GM21526 (cell line): ENCODE measurements at regions not wholly inside any gene's neighbourhood (a gene's known extent, or its start where the extent isn't known, plus 50 kb on each side); places are given as distances from the start of the nearest gene placed in this dataset.
"Not testable (repeated sequence)": the region's sequence is repeated elsewhere in the genome, so short reads cannot be mapped to it uniquely, and the experiment has no call there.

ENCODE experiments used
- ATAC-seq: cut with Tn5 transposase; IDR thresholded peaks from one replicate; pipeline ENCODE4 v1.9.1; 2021; ENCODE audit warnings: moderate library complexity; ENCODE audit not compliant: unreplicated experiment, low FRiP score

DNA sequence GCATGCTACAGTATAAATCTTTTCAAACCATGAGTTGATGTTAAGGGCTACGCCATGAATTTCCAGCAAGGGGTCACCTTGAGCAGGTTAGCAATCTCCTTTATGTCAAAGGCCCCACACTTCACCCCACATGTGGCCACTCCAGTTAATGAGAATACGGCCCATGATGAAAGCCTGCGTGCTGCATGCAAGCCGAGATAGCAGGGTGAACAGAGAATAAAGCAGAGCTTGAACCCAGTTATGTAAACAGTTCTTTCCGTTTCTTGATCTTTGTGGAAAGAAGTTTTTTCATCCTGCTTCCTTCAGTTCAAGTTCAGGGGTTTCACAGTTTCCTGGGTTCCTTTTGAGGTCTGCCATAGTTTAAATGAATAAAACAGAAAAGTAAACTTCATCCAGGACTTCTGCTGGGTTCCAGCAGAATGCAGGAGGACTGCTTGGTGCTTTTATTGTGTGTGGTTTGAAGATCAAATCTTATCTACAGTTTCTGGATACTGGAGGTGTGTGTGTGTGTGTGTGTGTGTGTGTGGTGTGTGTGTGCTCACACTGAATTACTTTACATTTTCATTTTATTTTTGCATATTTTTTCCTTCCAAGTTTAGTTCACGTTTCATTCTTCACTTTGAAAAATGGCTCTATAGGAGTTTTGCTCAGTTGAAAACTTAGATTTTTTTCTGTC lies 87.1 kb downstream of the HMHB1 start:
- no peak for ATAC-seq

DNA sequence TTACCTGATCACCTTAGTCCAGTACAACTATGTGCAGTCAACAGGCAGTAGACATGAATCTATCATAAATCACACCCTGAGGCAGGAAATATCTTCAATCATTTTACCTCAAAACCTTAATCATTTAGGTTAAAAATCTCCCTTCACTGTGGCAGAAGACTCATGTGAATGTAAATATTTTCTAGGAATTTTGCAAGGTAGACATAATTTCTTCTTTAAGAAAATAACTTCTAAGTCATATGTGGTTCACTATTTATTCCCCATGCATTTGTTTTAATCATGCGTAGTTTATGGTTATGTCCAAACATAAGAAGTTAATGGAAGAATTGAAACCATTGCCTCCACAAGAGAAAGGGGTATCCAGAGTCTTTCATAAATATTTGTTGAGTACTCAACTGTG lies 97.0 kb downstream of the HMHB1 start:
- ATAC-seq, result no peak

DNA sequence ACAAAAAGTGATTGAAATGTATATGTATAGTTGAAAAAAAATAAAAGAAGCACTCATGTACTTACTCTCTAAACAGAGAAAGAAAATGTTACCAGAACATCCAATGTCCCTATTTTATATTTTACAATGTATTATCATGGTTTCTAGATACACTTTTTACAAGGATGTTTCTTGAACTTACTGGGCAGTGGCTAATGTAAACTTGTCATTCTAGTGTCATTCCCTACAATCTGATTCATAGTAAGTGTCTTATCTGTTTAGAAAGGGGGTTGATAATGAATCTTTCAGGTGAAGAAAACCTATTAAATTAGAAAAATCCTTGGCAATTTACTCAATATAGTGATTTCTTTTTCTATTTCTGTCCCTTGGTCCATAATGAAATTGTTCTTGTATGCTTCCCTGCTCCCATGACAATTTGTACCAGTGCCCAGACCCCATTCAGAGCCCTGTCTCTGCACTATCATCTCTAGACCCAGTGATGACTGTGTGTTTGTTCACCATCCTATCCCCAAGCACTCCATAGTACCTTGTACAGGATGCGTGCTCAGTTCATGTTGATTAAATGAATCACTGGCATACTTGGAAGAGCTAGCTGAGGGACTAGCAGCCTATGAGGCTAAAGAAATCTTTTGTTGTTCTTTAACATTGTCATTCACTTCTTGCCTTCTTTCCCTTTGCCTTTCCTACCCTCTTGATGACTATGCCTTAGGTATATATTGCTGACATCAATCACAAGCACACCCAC lies 101.2 kb downstream of the HMHB1 start:
- ATAC-seq, result no peak

DNA sequence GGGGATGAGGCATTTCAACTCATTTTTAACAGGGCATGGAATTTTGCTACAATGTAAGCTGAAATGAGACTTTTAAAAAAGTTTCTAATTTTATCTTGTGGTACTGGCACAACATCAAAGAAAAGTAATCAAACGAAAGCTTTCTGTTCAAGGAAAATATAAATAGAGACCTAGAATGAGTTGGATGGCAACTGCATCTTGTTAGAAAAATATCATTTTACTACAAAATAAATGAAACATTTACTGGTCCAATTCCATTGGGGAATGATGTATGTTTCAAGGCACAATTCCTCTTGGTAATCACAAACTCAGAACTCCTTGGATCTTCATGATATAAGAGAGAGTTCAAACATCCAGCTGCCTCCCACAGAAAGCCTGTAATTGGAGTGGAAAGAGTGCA lies 102.8 kb downstream of the HMHB1 start:
- ATAC-seq, result no peak

DNA sequence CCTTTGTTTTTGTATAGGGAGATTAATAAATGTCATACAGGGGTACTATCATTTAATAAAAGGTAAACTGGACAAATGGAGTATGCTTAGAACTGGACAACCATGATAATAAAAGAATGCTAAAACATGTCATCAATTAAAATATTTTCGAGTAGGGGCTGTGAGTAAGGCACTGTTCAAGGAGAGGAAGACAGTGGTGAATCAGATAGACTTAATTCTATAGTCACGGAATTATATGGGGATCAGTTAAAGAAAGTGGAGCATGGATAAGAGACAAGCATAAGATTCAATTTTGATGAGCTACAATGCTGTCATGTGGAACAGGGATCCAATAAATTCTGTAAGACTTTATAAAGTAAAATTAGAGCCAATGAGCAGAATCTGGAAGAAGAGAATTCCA lies 104.5 kb downstream of the HMHB1 start:
- no peak for ATAC-seq

DNA sequence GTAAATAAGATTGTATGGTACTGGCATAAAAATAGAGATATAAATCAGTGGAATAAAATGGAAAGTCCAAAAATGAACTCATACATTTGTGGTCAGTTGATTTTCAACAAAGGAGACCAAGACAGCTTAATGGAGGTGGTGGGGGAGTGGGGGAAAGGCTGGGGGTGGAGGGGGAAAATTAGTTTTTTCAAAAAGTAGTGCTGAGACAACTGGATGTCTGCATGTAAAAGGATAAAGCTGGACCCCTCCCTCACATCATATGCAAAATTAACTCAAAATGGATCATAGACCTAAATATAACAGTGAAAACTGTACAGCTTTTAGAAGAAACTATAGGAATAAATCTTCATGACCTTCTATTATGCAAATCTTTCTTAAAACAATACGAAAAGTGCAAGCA lies 107.0 kb downstream of the HMHB1 start:
- ATAC-seq, result no peak

DNA sequence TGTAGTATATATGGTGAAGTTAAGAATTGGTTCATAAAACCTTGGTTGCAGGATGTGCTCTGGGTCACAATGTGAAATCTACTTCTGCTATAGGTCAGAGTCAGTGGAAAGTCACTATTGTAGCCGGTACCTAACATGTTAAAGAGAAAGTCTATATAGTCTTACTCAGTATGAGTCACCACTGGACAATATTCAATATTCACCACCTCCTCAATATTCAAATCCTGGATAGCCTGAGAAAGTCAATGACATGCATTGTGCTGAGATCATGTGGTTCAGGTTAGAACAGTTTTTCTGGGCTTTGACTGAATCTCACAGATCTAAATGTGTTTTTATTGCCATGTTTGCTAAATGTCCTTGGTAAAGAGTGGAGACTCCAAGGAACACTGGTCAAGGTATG lies 108.8 kb downstream of the HMHB1 start:
- no peak for ATAC-seq

DNA sequence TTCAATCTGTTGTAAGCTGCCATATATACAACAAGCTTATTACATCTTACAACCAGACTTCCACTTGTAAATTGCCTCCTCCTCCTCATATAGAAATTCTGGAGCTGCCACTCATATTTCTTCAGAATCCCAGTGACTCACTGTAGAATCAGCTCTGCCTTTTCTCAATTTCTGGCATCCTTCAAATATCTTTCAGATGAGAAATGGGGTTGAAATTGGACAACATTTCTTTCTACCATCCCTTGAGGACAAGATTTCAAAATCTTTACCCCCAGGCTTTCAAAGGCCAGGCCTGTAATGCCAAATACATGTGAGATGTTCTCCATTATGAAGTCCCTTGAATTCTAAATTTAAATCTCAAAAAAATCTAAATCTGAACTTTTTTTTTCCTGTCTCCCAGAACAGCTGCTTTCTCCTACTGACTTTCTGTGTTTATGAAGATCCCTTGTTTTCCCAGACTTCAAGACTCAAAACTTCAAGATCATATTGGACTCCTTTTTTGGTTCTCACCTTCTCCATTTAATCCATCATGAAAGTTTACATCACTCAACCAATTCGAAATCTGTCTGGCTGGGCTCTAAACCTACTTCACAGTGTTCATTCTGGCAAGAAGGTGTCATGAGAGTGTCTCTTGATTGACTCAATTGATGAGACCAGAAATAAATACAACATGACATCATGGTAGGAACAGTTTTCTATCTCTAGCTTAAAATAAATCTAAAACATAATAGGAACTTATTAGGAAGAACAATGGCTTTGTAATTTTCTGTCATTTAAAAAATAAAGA lies 109.8 kb downstream of the HMHB1 start:
- ATAC-seq, result no peak

DNA sequence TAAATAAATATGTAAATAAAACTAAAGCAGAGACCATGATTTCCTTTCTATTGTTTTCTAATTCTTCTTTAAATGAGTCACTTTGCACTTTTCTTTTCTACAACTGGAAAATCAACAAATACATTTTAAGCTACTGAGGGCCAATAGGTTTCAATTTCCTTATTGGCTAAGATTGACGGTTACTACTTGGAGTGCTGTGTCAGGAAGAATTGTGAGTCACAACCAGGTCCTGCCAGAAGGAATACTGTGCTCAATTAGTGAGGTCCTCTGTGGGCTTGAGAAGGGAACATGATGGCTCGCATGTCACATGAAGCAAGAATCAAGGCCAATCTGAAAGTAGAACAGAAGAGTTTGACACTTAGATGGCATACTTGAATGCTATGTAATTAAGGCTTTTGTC lies 110.8 kb downstream of the HMHB1 start:
- no peak for ATAC-seq

DNA sequence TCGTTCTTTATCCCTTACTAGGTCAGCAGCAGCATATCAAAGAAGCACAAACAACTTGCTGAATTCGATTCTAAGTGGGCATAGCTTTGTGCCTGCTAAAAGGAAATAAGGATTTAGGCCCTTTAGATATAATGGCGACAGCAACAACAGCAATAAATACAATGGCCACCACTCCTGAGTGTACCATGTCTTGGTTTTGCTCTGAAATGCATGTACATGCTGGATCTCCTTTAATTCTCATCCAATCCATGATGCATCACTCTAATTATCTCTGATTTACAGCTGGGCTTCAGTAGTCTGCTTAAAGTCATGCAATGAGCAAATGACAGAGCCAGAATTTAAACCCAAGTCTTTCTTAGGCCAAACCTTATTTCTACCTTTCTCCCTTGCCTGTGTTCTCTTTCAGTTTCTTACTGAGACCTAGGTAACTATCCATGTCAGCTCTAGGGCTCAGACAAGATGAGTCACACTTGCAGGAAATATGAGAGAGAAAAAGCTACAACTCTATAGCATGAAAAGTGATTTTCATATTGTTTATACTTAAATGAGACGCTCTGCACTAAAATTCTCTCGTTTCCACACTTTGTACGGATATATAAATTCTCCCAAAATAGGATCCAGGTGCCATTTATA lies 111.8 kb downstream of the HMHB1 start:
- ATAC-seq, result peak; percentile 76

DNA sequence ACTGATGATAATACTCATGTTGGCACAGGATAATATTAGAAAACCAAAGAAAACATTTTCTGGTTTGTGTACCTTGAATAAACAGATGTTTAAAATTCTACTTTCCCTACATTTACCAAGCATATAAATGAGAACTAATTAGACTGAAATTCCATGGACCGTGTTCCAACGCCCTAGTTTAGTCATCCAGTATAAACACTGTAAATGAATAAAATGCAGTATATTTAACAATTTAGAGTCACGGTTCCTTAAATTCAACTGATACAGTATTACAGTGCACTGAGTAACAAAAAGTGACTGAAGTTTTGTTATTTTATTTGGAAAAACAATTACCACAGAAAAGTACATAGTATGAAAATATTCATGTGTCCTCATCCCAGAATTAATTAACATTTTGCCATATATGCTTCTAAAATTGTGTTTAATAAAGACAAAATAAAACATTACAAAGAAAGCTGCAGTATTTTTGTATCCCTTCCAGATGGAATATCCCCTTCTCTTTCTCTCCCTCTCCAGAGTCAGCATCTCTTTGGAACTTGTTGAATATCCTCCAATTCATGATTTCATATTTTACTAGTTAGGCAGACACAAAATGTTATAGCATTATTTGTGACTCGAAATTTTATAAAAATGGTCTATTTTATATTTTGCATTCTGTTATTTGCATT lies 112.5 kb downstream of the HMHB1 start:
- no peak for ATAC-seq

DNA sequence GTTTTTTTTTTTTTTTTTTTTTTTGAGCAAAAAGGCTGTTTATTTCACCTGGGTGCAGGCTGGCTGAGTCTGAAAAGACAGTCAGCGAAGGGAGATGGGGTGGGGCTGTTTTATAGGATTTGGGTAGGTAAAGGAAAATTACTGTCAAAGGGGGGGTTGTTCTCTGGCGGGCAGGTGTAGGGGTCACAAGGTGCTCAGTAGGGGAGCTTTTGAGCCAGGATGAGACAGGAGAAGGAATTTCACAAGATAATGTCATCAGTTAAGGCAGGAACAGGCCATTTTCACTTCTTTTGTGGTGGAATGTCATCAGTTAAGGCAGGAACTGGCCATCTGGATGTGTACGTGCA lies 113.0 kb downstream of the HMHB1 start:
- not testable (repeated sequence) for ATAC-seq

DNA sequence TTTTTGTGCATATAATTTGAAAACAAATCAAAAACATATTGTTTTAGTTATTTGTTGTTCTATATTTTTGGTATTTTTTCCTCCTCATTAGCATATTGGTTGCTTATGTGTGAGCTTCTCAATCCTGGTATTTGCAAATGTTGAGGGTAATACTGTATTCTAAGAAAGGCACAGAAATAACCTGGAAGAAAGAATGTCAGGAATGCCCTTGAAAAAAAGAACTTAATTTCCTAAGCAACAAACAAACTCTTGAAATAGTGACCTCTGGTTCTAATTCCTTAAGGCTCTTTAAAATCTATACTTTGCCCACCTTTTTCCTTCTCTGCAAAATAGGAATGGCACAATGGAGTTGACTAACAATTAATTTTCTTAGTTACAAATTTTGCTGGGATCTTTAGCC lies 117.5 kb downstream of the HMHB1 start:
- no peak for ATAC-seq

DNA sequence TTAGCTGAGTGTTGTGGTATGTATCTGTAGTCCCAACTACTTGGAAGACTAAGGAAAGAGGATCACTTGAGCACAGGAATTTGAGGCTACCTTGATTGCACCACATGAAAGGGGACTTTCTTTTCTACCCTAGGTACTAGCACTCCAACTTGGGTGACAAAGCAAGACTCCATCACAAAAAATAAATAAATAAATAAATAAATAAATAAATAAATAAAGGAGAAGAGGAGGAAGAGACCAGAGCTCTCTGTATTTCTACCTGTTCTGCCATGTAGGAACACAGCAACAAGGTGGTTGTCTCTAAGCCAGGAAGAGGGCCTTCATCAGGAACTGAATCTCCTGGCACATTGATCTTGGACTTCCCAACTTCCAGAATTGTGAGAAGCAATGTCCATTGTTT lies 118.6 kb downstream of the HMHB1 start:
- ATAC-seq, result no peak

DNA sequence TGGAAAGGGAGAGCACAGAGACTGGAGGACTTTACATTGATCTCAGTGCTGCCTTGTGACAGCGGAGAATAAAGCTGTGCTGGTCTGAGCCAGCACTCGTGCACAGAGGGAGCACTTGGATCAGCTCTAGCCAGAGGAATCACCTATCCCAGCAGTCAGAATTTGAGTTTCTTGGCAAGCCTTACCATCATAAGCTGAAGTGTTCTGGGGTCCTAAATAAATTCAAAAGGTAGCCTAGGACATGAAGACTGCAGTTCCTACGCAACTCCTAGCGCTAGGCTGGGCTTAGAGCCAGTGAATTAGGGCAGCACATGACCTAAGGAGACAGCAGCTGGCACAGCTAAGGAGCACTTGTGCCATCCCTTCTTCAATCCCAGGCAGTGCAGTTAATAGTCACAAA lies 119.5 kb downstream of the HMHB1 start:
- no peak for ATAC-seq

DNA sequence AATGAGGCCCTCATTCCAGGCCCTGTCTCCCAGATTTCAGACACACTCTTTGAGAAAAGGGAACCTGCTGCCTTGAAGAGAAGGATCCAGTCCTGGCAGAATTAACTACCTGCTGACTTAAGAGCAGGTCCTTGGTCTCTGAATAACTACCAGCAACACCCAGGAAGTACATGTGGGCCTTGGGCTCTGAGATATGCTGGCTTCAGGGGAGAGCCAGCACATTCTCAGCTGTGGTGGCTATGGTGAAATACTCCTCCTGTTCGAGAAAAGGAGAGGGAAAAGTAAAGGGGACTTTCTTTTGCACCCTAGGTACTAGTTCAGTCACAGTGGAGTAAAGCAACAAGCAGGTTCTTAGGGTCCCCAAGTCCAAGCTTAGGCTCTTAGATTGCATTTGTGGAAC lies 120.0 kb downstream of the HMHB1 start:
- ATAC-seq, result no peak

DNA sequence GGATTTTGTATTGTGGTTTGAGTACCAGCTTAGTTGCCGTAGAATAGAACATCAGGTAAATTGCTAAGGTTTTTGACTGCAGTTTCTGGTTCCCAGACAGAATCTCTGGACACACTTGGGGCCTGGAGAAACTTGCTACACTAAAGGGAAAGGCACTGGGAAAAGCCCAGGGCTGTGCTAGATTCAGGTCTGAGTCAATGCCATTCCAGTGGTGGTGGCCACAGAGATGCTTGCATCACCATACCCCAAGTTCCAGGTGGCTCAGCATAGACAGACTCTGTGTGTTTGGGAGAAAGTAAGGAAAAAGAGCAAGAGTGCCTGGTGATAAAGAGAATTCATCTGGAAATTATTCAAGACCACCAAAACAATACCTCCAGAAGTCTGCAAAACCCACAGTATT lies 120.6 kb downstream of the HMHB1 start:
- no peak for ATAC-seq

DNA sequence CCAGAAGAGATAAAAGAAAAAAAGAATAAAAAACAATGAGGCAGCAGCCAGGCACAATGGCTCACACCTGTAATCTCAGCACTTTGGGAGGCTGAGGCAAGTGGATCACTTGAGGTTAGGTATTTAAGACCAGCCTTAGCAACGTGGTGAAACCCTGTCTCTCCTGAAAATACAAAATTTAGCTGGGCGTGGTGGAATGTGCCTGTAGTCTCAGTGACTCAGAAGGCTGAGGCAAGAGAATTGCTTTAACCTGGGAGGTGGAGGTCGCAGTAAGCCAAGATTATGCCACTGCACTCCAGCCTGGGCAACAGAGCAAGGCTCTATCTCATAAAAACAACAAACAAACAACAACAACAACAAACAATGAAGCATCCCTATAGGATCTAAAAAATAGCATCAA lies 121.5 kb downstream of the HMHB1 start:
- ATAC-seq, result no peak

DNA sequence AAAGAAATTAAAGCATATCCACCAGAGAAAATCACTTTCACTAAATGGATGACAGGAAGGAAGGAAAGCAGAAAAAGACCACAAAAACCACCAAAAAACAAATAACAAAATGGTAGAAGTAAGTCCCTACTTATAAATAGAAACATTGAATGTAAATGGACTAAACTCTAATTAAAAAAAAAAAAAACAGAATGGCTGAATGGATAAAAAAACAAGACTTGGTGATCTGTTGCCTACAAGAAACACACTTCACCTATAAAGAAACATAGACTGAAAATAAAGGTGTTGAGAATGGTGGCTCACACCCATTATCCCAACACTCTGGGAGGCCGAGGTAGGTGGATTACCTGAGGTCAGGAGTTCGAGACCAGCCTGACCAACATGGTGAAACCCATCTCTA lies 122.9 kb downstream of the HMHB1 start:
- ATAC-seq, result no peak

DNA sequence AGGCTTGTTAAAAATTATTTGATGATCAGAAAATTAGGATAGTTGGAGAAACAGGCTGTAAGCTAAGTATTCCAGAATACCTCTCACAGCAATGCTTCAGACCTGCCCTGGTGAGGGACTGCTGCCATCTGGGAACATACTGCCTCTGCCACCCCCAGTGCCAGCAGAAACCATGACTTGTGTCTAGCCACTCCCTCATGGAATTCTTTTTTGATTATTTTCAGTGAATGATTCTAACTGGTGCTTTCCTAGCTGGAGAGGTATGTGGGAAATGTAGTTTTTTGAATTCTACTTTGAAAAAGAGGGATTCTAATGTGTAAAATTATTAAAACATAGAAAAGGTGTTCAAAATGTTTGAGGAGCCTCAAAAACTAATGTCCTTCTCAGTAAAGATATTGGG lies 126.3 kb downstream of the HMHB1 start:
- ATAC-seq, result no peak

DNA sequence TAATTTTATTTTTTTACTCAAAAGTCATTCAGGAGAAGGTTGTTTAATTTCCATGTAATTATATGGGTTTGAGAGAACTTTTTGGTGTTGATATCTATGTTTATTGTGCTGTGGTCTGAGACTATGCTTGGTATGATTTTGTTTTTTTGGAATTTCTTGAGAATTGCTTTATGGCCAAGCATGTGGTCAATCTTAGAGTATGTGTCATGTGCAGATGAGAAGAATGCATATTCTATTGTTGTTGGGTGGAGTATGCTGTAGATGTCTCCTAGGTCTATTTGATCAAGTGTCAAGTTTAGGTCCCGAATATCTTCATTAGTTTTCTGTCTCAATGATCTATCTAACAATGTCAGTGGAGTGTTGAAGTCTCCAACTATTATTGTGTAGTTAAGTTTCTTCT lies 134.9 kb downstream of the HMHB1 start:
- no peak for ATAC-seq
